ENCODE measurements at regions not wholly inside any gene's neighbourhood (a gene's known extent, or its start where the extent isn't known, plus 50 kb on each side); places are given as distances from the start of the nearest gene placed in this dataset.
"Not testable (repeated sequence)": the region's sequence is repeated elsewhere in the genome, so short reads cannot be mapped to it uniquely, and the experiment has no call there.

DNA sequence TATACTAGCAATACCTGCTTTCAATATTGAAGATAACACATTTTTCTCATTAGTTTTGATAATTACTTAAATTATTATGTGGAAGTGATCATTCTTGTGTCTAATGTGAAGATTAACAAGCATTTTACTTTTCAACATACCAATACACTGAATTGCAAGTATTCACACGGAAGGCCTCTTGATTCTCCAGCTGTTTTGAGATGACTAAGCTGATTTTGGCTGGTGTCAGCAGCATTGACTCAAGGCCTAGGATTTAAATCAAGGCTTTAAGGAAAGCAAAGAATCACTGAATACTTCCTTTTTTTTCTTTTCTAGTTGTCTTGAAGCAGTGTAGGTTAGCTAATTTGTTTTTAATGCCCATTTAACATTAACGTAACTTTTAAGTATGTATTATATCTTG is 373.7 kb downstream of the SRGAP2C start:
- Mint-ChIP-seq H3K4me1 (ENCODE audit: low read depth) (peaks cover 10% of the 10 kb centered on the region), H3K27ac (no peak overlapping the region), H3K9me3 (no peaks in the 10 kb centered on the region), H3K27me3 (ENCODE audit: insufficient read depth) (peaks cover 4% of the 10 kb centered on the region), H3K36me3 (ENCODE audit: low read depth) (no peaks in the 10 kb centered on the region), H3K4me3 (no peak overlapping the region)
- DNase-seq: peak; percentile 83
- TF ChIP-seq CTCF (IDR thresholded peaks at IDR 0.05): no peak

DNA sequence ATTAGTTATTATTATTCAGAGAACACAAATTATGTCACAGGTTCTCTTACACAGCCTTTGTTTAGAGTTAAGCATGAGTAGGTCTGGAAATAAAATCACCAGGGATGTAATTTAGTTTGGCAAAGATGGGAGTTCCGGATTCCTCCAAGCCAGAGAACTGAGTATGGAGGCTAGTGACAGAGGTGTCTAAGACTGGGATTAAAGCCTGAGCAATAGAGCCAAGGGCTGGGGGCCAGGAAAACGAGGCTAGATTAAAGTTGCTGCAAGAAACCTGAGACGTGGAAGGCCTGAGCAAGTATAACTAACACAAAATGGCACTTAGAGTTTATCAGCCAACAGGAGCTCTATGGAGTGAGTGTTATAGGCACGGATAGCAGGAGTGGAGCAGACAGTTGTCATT is 381.6 kb downstream of the SRGAP2C start:
- TF ChIP-seq CTCF (IDR thresholded peaks at IDR 0.05): no peak
- Mint-ChIP-seq H3K27ac (no peak overlapping the region), H3K27me3 (ENCODE audit: insufficient read depth) (peaks cover 12% of the 10 kb centered on the region), H3K36me3 (ENCODE audit: low read depth) (no peaks in the 10 kb centered on the region), H3K9me3 (no peaks in the 10 kb centered on the region), H3K4me3 (no peak overlapping the region), H3K4me1 (ENCODE audit: low read depth) (no peaks in the 10 kb centered on the region)
- DNase-seq: no peak

- Mint-ChIP-seq H3K9me3 (no peaks in the 10 kb centered on the region), H3K4me1 (ENCODE audit: low read depth) (peaks cover 7% of the 10 kb centered on the region), H3K27ac (no peak overlapping the region), H3K4me3 (no peak overlapping the region), H3K27me3 (ENCODE audit: insufficient read depth) (peaks cover 9% of the 10 kb centered on the region), H3K36me3 (ENCODE audit: low read depth) (no peaks in the 10 kb centered on the region)
- TF ChIP-seq CTCF (IDR thresholded peaks at IDR 0.05): no peak
- DNase-seq: no peak
Observed at GRCh38 chr1:121569428-121569827, 384.7 kb downstream of the SRGAP2C start.

GRCh38 chr1:121573881-121574504 is 389.2 kb downstream of the SRGAP2C start:
- DNase-seq: peak; percentile 77
- H3K9me3 Mint-ChIP-seq; H3K27ac Mint-ChIP-seq; H3K4me1 Mint-ChIP-seq (ENCODE audit: low read depth); H3K36me3 Mint-ChIP-seq (ENCODE audit: low read depth): not testable (repeated sequence)
- Mint-ChIP-seq H3K27me3 (ENCODE audit: insufficient read depth) (peaks cover 19% of the 10 kb centered on the region), H3K4me3 (peak overlapping the region; percentile 50)

- H3K9me3 Mint-ChIP-seq; H3K36me3 Mint-ChIP-seq (ENCODE audit: low read depth); H3K4me1 Mint-ChIP-seq (ENCODE audit: low read depth); DNase-seq; H3K27ac Mint-ChIP-seq: not testable (repeated sequence)
- peak overlapping the region; percentile 50; the same call in 1 of the 2 replicates for H3K4me3 Mint-ChIP-seq
- H3K27me3 Mint-ChIP-seq (ENCODE audit: insufficient read depth): peaks cover 19% of the 10 kb centered on the region
Observed at GRCh38 chr1:121574505-121574899, 389.7 kb downstream of the SRGAP2C start.

DNA sequence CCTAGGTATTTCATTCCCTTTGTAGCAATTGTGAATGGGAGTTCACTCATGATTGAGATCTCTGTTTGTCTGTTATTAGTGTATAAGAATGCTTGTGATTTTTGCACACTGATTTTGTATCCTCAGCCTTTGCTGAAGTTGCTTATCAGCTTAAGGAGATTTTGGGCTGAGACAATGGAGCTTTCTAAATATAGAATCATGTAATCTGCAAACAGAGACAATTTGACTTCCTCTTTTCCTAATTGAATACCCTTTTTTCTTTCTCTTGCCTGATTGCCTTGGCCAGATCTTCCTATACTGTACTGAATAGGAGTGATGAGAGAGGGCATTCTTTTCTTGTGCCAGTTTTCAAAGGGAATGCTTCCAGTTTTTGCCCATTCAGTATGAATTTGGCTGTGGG is 398.1 kb downstream of the SRGAP2C start:
- DNase-seq; H3K27me3 Mint-ChIP-seq (ENCODE audit: insufficient read depth); H3K36me3 Mint-ChIP-seq (ENCODE audit: low read depth); H3K4me3 Mint-ChIP-seq; H3K27ac Mint-ChIP-seq; H3K4me1 Mint-ChIP-seq (ENCODE audit: low read depth): not testable (repeated sequence)
- peaks cover 10% of the 10 kb centered on the region; the same call in 1 of the 2 replicates for H3K9me3 Mint-ChIP-seq

GRCh38 chr1:121586369-121587229 is 401.8 kb downstream of the SRGAP2C start:
- no peaks in the 10 kb centered on the region for H3K36me3 Mint-ChIP-seq (ENCODE audit: low read depth)
- no peak overlapping the region for H3K27ac Mint-ChIP-seq
- H3K4me3 Mint-ChIP-seq: no peak overlapping the region
- no peak for TF ChIP-seq CTCF (IDR thresholded peaks at IDR 0.05)
- no peak for DNase-seq
- H3K4me1 Mint-ChIP-seq (ENCODE audit: low read depth): no peaks in the 10 kb centered on the region; the same call in 1 of the 2 replicates
- peaks cover 8% of the 10 kb centered on the region for H3K27me3 Mint-ChIP-seq (ENCODE audit: insufficient read depth)
- peaks cover 10% of the 10 kb centered on the region; the same call in 1 of the 2 replicates for H3K9me3 Mint-ChIP-seq

All from HFFc6 (cell line).